NAMALWA (cell line): ENCODE measurements at regions not wholly inside any gene's neighbourhood (a gene's known extent, or its start where the extent isn't known, plus 50 kb on each side); places are given as distances from the start of the nearest gene placed in this dataset.

Experiments used
- DNase-seq: peaks from one replicate; pipeline ENCODE4 v3.0.0-alpha.2; 2015; ENCODE audit warnings: low spot score

- no peak for DNase-seq
These were observed 149.5 kb downstream of the PCSK1 start for GRCh38 chr5:96283589-96283988.

DNA sequence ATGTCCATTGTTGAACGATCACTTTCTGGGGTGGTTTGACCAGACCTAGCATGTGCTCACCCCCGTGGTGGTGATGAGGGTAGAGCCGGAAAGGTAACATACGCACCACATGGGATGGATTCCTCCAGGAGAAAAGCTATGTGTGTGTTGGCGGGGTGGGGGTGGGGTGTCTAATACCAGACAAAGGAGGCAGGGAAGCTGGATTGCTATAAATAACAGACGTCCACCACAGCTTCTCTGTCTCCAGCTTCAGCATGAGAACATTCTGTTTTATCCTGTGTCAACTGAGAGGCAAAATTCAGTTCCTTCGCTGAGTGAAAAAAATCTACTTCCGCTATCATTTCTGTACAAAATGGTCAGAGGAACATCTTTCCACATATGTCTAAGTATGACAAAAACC is 151.0 kb downstream of the PCSK1 start:
- no peak for DNase-seq

- DNase-seq = no peak
These were observed 152.1 kb downstream of the PCSK1 start for GRCh38 chr5:96280946-96281393.

DNA sequence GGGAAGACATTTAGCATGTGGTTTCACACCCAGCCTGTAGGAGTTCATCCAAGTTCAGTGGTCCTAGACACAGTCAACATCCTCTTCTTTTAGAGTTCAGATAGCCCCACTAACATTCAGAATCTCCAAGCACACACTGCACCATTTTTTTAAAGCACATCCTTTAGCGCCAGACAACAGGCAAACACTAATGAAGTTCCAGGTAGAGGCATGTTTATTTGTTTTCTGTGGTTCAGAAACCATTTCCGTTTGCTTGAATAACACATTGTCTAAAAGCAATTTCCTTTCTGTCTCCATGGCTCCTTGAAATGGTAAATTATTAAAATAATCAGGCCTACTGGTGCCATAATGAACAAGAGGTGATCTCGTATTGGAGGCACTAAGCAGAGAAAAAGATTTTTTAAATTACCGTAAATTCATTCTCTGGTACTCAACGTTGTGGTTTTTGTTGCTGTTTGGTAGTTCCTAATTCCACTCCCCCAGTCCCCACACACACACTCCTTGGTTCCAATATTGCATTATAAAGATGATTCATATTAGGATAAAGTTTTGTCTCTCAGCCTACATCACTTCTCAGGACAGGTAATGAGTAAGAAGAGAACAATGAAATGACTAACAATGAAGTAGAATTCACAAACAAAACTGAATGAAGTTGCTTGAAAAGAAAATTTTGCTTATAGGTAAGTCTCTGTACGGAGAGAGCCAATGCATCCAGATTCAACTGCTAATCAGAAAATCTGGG is 153.1 kb downstream of the PCSK1 start:
- no peak for DNase-seq

DNA sequence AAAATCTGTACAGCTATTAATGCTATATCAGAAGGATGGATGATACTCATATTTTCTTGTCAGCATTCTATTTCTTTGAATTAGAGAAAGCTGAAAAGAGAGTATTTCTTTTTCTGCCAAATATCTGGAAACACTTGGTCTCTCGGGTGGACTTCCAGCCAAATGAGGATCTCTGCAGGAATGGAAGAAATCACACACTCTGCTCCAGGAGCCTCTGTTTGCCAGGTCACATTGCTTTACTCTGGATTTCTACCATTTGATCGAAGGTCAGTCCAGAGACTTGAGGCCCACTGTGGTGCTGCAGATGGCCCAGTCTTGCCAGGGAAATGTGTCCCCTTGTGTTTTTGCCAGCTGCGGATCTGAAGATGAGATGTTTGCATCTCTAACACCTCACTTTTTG is 154.1 kb downstream of the PCSK1 start:
- DNase-seq = no peak

- DNase-seq = no peak
These were observed 158.0 kb downstream of the PCSK1 start for GRCh38 chr5:96275051-96275450.

GRCh38 chr5:96265487-96265886 is 167.6 kb downstream of the PCSK1 start:
- DNase-seq = no peak

- DNase-seq = no peak
These were observed 169.0 kb downstream of the PCSK1 start for GRCh38 chr5:96264047-96264446.

DNA sequence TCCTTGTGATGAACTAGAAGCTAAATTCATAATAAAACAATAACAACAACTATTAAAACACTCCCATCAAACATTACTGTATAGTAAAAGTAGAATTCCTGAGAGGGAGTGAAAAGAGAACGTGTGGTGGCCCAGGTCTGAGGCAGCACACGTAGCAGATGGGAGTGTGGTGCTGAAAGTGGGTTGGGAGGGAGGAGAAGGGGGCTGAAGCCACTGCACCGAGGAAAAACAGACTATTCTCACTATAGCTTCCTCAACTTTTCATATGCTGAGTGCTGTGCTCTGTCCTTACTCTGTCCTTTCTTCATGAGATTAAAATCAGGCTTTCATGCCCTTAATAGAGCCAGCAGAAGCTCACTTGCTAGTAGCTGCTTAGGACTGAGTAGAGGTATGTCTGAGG is 170.9 kb downstream of the PCSK1 start:
- DNase-seq = no peak

- no peak for DNase-seq
These were observed 173.0 kb downstream of the PCSK1 start for GRCh38 chr5:96260009-96260408.

DNA sequence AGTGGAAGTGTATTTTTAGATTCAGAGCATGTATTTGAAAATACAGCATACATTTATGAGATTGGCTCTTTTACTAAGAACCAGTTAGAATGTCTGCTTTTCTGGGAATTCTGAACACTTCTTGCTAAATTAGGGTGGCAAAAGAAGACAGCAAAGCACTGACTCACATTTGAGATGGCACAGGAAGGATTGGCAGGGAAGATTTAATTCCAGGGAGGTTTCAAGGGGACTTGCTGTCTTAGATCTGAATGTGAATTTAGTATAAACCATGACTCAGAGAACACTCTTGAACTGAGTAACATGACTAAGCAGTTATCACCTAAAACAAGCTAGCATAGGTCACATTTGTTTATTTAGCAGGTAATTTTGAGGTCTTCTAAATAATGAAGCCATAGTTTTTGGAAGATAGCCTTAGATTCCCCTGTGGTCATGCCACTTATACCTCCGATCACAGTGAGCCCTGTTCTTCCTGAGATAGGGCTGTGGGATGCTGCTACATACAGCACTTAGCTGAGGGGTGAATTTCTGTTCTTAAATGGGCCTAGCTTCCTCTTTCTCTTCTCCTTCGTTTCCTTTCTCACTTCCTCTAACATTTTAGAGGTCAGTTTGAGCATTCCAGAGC is 173.8 kb downstream of the PCSK1 start:
- peak; percentile 5 for DNase-seq

DNA sequence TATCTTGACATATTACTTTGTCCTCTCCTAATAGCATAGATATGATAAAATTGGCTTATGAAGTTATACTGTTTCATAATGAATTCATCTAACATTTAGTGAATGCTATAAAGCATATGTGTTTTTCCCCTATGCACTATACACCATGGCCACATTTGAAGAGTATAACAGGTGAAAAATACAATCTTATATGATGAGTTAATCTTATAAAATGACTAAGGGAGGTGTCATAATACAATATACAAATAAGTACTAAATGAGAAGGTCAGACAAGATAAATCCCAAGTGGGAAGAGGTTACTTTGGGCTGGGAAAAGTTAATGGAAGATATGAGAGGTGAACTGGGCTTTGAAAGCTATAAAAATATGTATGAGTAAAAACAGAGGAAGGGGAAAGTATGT is 174.4 kb downstream of the PCSK1 start:
- no peak for DNase-seq

- DNase-seq = no peak
These were observed 175.1 kb downstream of the PCSK1 start for GRCh38 chr5:96257904-96258303.

GRCh38 chr5:96256795-96257470 is 176.1 kb downstream of the PCSK1 start:
- peak; percentile 64 for DNase-seq

- DNase-seq = no peak
These were observed 177.9 kb downstream of the PCSK1 start for GRCh38 chr5:96254980-96255691.

DNA sequence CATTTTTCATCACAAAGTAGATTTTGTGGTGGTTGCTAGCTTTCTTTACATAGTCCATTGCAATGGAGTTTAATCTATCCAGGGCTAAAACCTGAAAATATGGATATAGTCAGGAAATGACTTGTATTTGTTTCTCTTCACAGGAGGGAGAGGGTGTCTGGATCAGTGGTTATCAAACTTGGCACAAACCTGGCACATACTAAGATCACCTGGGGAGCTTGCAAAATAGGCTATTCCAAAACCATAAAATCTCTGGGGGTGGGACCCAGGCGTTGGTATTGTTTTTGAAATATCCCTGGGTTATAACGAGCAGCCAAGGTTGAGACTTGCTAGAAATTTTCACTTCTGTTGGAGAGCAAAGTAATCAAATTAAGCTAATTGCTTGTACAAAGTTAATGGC is 179.9 kb downstream of the PCSK1 start:
- DNase-seq = no peak

DNA sequence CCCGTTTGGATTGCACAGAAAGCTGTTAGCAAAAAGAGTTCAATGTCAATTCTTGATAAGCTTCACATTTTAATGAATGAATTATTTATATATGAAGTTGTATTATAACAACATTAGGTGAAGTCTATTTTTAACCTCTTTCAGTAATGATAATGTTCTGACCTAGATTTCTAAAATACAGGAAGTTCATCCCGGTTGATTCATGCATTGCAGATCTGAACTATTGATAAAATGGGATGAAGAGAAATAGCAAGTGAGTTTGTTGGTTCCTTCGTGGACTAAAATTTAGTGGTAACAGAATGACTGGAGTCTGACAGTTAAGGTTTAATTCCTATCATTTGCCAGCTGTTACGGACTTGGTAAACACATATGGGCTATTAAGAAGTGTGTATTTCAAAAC is 180.5 kb downstream of the PCSK1 start:
- no peak for DNase-seq

DNA sequence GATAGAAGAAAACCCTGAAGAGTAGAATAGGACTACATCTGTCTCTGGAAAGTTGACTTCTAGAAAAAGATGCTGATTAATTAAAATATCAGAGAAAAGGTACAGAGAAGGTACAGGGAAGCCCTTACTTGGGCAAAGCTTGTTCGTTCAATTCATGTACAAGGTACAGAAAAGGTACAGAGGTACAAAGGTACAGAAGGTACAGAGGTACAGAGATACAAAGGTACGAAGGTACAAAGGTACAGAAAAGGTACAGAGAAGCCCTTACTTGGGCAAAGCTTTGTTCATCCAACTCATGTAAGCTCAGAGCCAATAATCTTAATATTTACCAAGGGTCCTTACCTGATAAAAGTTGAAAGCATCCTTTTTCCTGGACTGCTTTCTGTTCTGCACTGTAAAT is 182.3 kb downstream of the PCSK1 start:
- DNase-seq = no peak

- no peak for DNase-seq
These were observed 184.9 kb downstream of the PCSK1 start for GRCh38 chr5:96248131-96248530.

GRCh38 chr5:96247708-96248107 is 185.3 kb downstream of the PCSK1 start:
- no peak for DNase-seq

- DNase-seq = no peak
These were observed 185.8 kb downstream of the PCSK1 start for GRCh38 chr5:96247097-96247701.
